ENCODE measurements at regions not wholly inside any gene's neighbourhood (a gene's known extent, or its start where the extent isn't known, plus 50 kb on each side); places are given as distances from the start of the nearest gene placed in this dataset.

GRCh38 chr1:17986156-17986555 lies 121.4 kb upstream of the IGSF21 start:
- no peak for DNase-seq
- Histone ChIP-seq H3K36me3 (no peaks in the 10 kb centered on the region), H3K4me3 (no peak overlapping the region), H3K27ac (no peak overlapping the region), H3K4me1 (no peaks in the 10 kb centered on the region), H3K27me3 (ENCODE audit: low read depth) (peaks cover 2% of the 10 kb centered on the region), H3K9me3 (no peaks in the 10 kb centered on the region)
- intact Hi-C loops (cut with DNase I): no loop called here
- TF ChIP-seq CTCF (IDR thresholded peaks at IDR 0.05): no peak
- no peak for ATAC-seq

GRCh38 chr1:17990401-17990800 lies 117.2 kb upstream of the IGSF21 start:
- Histone ChIP-seq H3K36me3 (no peaks in the 10 kb centered on the region), H3K27me3 (ENCODE audit: low read depth) (no peaks in the 10 kb centered on the region), H3K9me3 (no peaks in the 10 kb centered on the region), H3K27ac (no peak overlapping the region), H3K4me1 (no peaks in the 10 kb centered on the region), H3K4me3 (no peak overlapping the region)
- intact Hi-C loops (cut with DNase I): no loop called here
- TF ChIP-seq CTCF (IDR thresholded peaks at IDR 0.05): no peak
- ATAC-seq (no peak), DNase-seq (no peak)

GRCh38 chr1:17991996-17992395 lies 115.6 kb upstream of the IGSF21 start:
- Histone ChIP-seq H3K4me1 (no peaks in the 10 kb centered on the region), H3K9me3 (no peaks in the 10 kb centered on the region), H3K36me3 (no peaks in the 10 kb centered on the region), H3K4me3 (no peak overlapping the region), H3K27ac (no peak overlapping the region), H3K27me3 (ENCODE audit: low read depth) (no peaks in the 10 kb centered on the region)
- intact Hi-C loops (cut with DNase I): no loop called here
- DNase-seq: no peak
- TF ChIP-seq CTCF (IDR thresholded peaks at IDR 0.05): no peak
- no peak for ATAC-seq

- no peak for ATAC-seq
- Histone ChIP-seq H3K9me3 (no peaks in the 10 kb centered on the region), H3K27me3 (ENCODE audit: low read depth) (no peaks in the 10 kb centered on the region), H3K36me3 (no peaks in the 10 kb centered on the region), H3K4me3 (no peak overlapping the region), H3K4me1 (no peaks in the 10 kb centered on the region), H3K27ac (no peak overlapping the region)
- DNase-seq: no peak
- TF ChIP-seq CTCF (IDR thresholded peaks at IDR 0.05): no peak
- intact Hi-C loops (cut with DNase I): no loop called here
Observed at GRCh38 chr1:17992800-17993199, 114.8 kb upstream of the IGSF21 start.

- DNase-seq: no peak
- intact Hi-C loops (cut with DNase I): no loop called here
- ATAC-seq: no peak
- H3K36me3 ChIP-seq: no peaks in the 10 kb centered on the region
- H3K27me3 ChIP-seq (ENCODE audit: low read depth): peaks cover 9% of the 10 kb centered on the region
- no peak overlapping the region for H3K4me3 ChIP-seq
- H3K27ac ChIP-seq: no peak overlapping the region
- no peaks in the 10 kb centered on the region for H3K4me1 ChIP-seq
- no peak for TF ChIP-seq CTCF (IDR thresholded peaks at IDR 0.05)
- no peaks in the 10 kb centered on the region for H3K9me3 ChIP-seq
Observed at GRCh38 chr1:17994046-17994445, 113.6 kb upstream of the IGSF21 start.

GRCh38 chr1:17995480-17995879 lies 112.1 kb upstream of the IGSF21 start:
- intact Hi-C loops (cut with DNase I): no loop called here
- H3K4me1 ChIP-seq: no peaks in the 10 kb centered on the region
- no peak overlapping the region for H3K4me3 ChIP-seq
- DNase-seq (no peak), ATAC-seq (no peak)
- H3K9me3 ChIP-seq: no peaks in the 10 kb centered on the region
- peaks cover 9% of the 10 kb centered on the region for H3K27me3 ChIP-seq (ENCODE audit: low read depth)
- no peak overlapping the region for H3K27ac ChIP-seq
- no peaks in the 10 kb centered on the region for H3K36me3 ChIP-seq
- TF ChIP-seq CTCF (IDR thresholded peaks at IDR 0.05): no peak
